ENCODE measurements at regions not wholly inside any gene's neighbourhood (a gene's known extent, or its start where the extent isn't known, plus 50 kb on each side); places are given as distances from the start of the nearest gene placed in this dataset.
A peak's percentile ranks its signal among the peaks of the same experiment; 100 is the strongest.

- no peaks in the 10 kb centered on the region for H3K36me3 ChIP-seq (ENCODE audit: control insufficient read depth, insufficient read depth, low read length)
- H3K4me1 ChIP-seq (ENCODE audit: control insufficient read depth, insufficient read depth, low read length, poor library complexity, severe bottlenecking) = no peaks in the 10 kb centered on the region
- no peak overlapping the region for H3K4me3 ChIP-seq (ENCODE audit: insufficient read depth, low read depth, low read length, poor library complexity, severe bottlenecking)
- no peaks in the 10 kb centered on the region for H3K27me3 ChIP-seq (replicated peaks; ENCODE audit: control insufficient read depth, insufficient read depth, low read length, poor library complexity, severe bottlenecking)
- no peak for DNase-seq
- no peaks in the 10 kb centered on the region for H3K9me3 ChIP-seq (ENCODE audit: control insufficient read depth, low read length)
- H3K27ac ChIP-seq (ENCODE audit: insufficient read depth, low read length, poor library complexity, severe bottlenecking) = no peak overlapping the region
These were observed 254.3 kb downstream of the METTL4 start for GRCh38 chr18:2316751-2317696.

DNA sequence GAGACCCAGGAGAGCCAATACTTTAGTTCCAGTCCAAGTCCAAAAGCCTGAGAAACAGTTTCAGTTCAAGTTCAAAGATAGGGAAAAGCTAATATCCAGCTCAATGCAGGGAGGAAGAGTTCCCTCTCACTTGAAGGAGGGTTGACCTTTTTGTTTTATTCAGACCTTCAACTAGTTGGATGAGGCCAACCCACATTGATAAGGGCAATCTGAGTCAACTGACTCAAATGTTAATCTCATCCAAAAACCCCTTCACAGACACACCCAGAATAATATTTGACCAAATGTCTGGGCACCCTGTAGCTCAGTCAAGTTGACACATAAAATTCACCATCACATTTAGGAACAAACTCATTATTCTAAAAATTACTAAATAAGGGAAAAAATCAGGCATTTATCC, 246.8 kb downstream of the METTL4 start:
- no peak overlapping the region for H3K4me3 ChIP-seq (ENCODE audit: insufficient read depth, low read depth, low read length, poor library complexity, severe bottlenecking)
- H3K27ac ChIP-seq (ENCODE audit: insufficient read depth, low read length, poor library complexity, severe bottlenecking) = no peak overlapping the region
- H3K4me1 ChIP-seq (ENCODE audit: control insufficient read depth, insufficient read depth, low read length, poor library complexity, severe bottlenecking) = no peaks in the 10 kb centered on the region
- no peaks in the 10 kb centered on the region for H3K9me3 ChIP-seq (ENCODE audit: control insufficient read depth, low read length)
- peaks cover 3% of the 10 kb centered on the region for H3K27me3 ChIP-seq (replicated peaks; ENCODE audit: control insufficient read depth, insufficient read depth, low read length, poor library complexity, severe bottlenecking)
- no peaks in the 10 kb centered on the region for H3K36me3 ChIP-seq (ENCODE audit: control insufficient read depth, insufficient read depth, low read length)
- no peak for DNase-seq

GRCh38 chr18:2325308-2325849, 245.9 kb downstream of the METTL4 start:
- no peak overlapping the region for H3K27ac ChIP-seq (ENCODE audit: insufficient read depth, low read length, poor library complexity, severe bottlenecking)
- DNase-seq = no peak
- peaks cover 3% of the 10 kb centered on the region for H3K27me3 ChIP-seq (replicated peaks; ENCODE audit: control insufficient read depth, insufficient read depth, low read length, poor library complexity, severe bottlenecking)
- H3K4me1 ChIP-seq (ENCODE audit: control insufficient read depth, insufficient read depth, low read length, poor library complexity, severe bottlenecking) = no peaks in the 10 kb centered on the region
- no peaks in the 10 kb centered on the region for H3K36me3 ChIP-seq (ENCODE audit: control insufficient read depth, insufficient read depth, low read length)
- H3K9me3 ChIP-seq (ENCODE audit: control insufficient read depth, low read length) = no peaks in the 10 kb centered on the region
- no peak overlapping the region for H3K4me3 ChIP-seq (ENCODE audit: insufficient read depth, low read depth, low read length, poor library complexity, severe bottlenecking)

GRCh38 chr18:2325933-2326332, 245.4 kb downstream of the METTL4 start:
- no peaks in the 10 kb centered on the region for H3K9me3 ChIP-seq (ENCODE audit: control insufficient read depth, low read length)
- no peak overlapping the region for H3K27ac ChIP-seq (ENCODE audit: insufficient read depth, low read length, poor library complexity, severe bottlenecking)
- DNase-seq = no peak
- no peak overlapping the region for H3K4me3 ChIP-seq (ENCODE audit: insufficient read depth, low read depth, low read length, poor library complexity, severe bottlenecking)
- no peaks in the 10 kb centered on the region for H3K36me3 ChIP-seq (ENCODE audit: control insufficient read depth, insufficient read depth, low read length)
- peaks cover 3% of the 10 kb centered on the region for H3K27me3 ChIP-seq (replicated peaks; ENCODE audit: control insufficient read depth, insufficient read depth, low read length, poor library complexity, severe bottlenecking)
- no peaks in the 10 kb centered on the region for H3K4me1 ChIP-seq (ENCODE audit: control insufficient read depth, insufficient read depth, low read length, poor library complexity, severe bottlenecking)

DNA sequence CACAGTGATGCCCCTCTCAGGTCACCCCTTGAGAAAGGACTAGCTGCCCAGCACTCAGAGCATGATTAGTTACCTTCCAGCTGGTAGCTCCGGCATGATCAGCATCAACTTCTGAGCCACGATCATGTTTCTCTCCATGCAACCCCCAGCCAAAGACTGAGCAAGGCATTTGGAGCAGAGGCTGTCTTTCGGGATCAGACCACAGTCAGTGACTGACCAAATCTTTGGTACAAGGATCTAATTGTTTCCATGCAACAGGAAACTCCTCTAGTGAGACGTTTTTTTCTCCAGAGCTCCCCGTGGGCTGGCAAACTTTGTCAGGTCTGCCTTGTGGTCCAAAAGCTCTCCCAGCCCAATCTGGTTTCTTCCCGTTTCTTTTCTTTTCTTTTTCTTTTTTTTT, 244.3 kb downstream of the METTL4 start:
- H3K36me3 ChIP-seq (ENCODE audit: control insufficient read depth, insufficient read depth, low read length) = no peaks in the 10 kb centered on the region
- H3K4me1 ChIP-seq (ENCODE audit: control insufficient read depth, insufficient read depth, low read length, poor library complexity, severe bottlenecking) = no peaks in the 10 kb centered on the region
- no peaks in the 10 kb centered on the region for H3K9me3 ChIP-seq (ENCODE audit: control insufficient read depth, low read length)
- peaks cover 3% of the 10 kb centered on the region for H3K27me3 ChIP-seq (replicated peaks; ENCODE audit: control insufficient read depth, insufficient read depth, low read length, poor library complexity, severe bottlenecking)
- DNase-seq = no peak
- H3K27ac ChIP-seq (ENCODE audit: insufficient read depth, low read length, poor library complexity, severe bottlenecking) = no peak overlapping the region
- H3K4me3 ChIP-seq (ENCODE audit: insufficient read depth, low read depth, low read length, poor library complexity, severe bottlenecking) = no peak overlapping the region

DNA sequence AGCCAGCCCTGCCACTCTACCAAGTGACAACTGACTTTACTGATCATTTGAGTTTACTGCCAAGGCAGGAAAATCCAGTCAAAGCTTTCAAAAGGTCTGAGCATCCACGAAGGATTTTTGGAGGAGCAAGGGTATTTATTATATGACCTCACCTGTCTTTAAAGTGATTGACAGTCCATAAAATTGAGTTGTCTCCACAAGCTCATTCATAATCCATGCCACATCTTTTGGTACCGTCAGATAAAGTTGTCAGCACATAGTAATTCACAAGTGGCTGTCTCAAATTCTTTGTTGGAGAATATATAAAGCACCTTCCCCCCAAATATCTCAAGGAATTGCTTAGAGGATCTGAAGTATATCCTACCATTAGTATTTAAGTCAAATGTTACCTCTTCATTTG, 240.5 kb downstream of the METTL4 start:
- no peaks in the 10 kb centered on the region for H3K4me1 ChIP-seq (ENCODE audit: control insufficient read depth, insufficient read depth, low read length, poor library complexity, severe bottlenecking)
- peaks cover 3% of the 10 kb centered on the region for H3K27me3 ChIP-seq (replicated peaks; ENCODE audit: control insufficient read depth, insufficient read depth, low read length, poor library complexity, severe bottlenecking)
- no peaks in the 10 kb centered on the region for H3K9me3 ChIP-seq (ENCODE audit: control insufficient read depth, low read length)
- no peak overlapping the region for H3K4me3 ChIP-seq (ENCODE audit: insufficient read depth, low read depth, low read length, poor library complexity, severe bottlenecking)
- no peak overlapping the region for H3K27ac ChIP-seq (ENCODE audit: insufficient read depth, low read length, poor library complexity, severe bottlenecking)
- DNase-seq = no peak
- no peaks in the 10 kb centered on the region for H3K36me3 ChIP-seq (ENCODE audit: control insufficient read depth, insufficient read depth, low read length)

GRCh38 chr18:2331491-2331890, 239.8 kb downstream of the METTL4 start:
- no peak for DNase-seq

DNA sequence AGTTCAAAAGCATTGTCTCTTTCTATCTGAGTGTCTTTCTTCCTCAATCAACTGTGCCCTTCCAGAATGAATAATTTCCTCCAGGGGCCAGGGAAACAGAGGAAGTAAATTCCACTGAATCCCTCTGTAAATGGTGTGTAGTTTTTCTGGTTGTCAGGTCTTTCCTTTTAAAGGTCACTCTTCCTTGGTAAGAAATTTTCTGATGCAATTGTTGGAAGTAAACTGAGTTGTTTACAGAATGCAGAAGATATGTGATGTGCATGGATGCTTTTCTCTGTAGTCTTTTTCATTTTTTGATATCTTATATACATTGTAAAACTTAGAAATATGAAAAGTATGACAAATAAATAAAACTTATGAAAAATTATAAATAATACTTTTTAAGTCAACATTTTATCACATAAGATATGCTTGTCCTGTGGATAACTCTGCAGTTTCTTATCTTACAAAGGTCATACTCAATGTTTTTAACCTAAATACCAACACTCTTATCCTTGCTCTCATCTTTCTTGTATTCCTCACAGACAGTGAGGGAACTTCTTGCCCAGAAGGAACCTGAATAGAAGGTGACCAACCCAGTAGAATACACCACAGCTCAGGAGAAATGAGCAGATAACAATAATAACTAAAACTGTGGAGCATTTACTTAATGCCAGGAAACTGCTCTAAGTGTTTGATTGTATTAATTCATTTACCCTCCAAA, 234.5 kb downstream of the METTL4 start:
- Histone ChIP-seq H3K4me3 (ENCODE audit: insufficient read depth, low read depth, low read length, poor library complexity, severe bottlenecking) (no peak overlapping the region), H3K9me3 (ENCODE audit: control insufficient read depth, low read length) (no peaks in the 10 kb centered on the region), H3K4me1 (ENCODE audit: control insufficient read depth, insufficient read depth, low read length, poor library complexity, severe bottlenecking) (no peaks in the 10 kb centered on the region), H3K36me3 (ENCODE audit: control insufficient read depth, insufficient read depth, low read length) (no peaks in the 10 kb centered on the region), H3K27me3 (replicated peaks; ENCODE audit: control insufficient read depth, insufficient read depth, low read length, poor library complexity, severe bottlenecking) (no peaks in the 10 kb centered on the region), H3K27ac (ENCODE audit: insufficient read depth, low read length, poor library complexity, severe bottlenecking) (no peak overlapping the region)
- no peak for DNase-seq

More at GRCh38 chr18:2331491-2331890, 239.8 kb downstream of the METTL4 start:
- Histone ChIP-seq H3K36me3 (ENCODE audit: control insufficient read depth, insufficient read depth, low read length) (no peaks in the 10 kb centered on the region), H3K9me3 (ENCODE audit: control insufficient read depth, low read length) (no peaks in the 10 kb centered on the region), H3K27ac (ENCODE audit: insufficient read depth, low read length, poor library complexity, severe bottlenecking) (no peak overlapping the region), H3K4me1 (ENCODE audit: control insufficient read depth, insufficient read depth, low read length, poor library complexity, severe bottlenecking) (no peaks in the 10 kb centered on the region), H3K27me3 (replicated peaks; ENCODE audit: control insufficient read depth, insufficient read depth, low read length, poor library complexity, severe bottlenecking) (peaks cover 3% of the 10 kb centered on the region), H3K4me3 (ENCODE audit: insufficient read depth, low read depth, low read length, poor library complexity, severe bottlenecking) (no peak overlapping the region)

DNA sequence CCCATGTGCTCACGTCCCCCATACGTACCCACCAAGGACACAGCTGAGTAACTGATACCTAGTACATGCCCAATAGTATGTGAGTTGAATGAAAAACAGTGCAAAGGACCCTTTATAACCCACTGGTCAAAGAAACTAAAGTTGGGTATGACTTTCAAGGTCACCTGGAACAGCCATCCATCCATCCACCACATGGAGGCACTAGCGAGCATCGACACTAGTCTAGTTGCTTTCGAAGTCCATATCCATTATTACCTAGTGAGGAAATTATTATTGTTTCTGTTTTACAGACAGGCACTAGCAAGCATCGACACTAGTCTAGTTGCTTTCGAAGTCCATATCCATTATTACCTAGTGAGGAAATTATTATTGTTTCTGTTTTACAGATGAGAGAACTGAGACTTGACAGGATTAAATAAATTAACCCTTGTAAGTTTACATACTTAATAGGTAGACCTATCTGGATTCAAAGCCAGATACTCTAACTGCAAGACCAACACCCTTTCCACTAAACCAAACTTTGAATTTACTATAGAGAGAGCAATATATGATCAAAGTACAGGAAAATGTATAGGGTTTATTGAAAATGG, 233.7 kb downstream of the METTL4 start:
- DNase-seq = peak in 1 of 3 donors; percentile 16
- Histone ChIP-seq H3K36me3 (ENCODE audit: control insufficient read depth, insufficient read depth, low read length) (no peaks in the 10 kb centered on the region), H3K4me3 (ENCODE audit: insufficient read depth, low read depth, low read length, poor library complexity, severe bottlenecking) (no peak overlapping the region)

More for the DNA sequence above, 233.7 kb downstream of the METTL4 start:
- Histone ChIP-seq H3K27ac (ENCODE audit: insufficient read depth, low read length, poor library complexity, severe bottlenecking) (no peak overlapping the region), H3K4me1 (ENCODE audit: control insufficient read depth, insufficient read depth, low read length, poor library complexity, severe bottlenecking) (no peaks in the 10 kb centered on the region), H3K9me3 (ENCODE audit: control insufficient read depth, low read length) (no peaks in the 10 kb centered on the region), H3K27me3 (replicated peaks; ENCODE audit: control insufficient read depth, insufficient read depth, low read length, poor library complexity, severe bottlenecking) (no peaks in the 10 kb centered on the region)
